Skeletal muscle tissue (tissue), 3 donors: ENCODE measurements at regions not wholly inside any gene's neighbourhood (a gene's known extent, or its start where the extent isn't known, plus 50 kb on each side); places are given as distances from the start of the nearest gene placed in this dataset.

Source experiments
- H3K27ac ChIP-seq: one replicate; pipeline ENCODE4 v1.7.0; 2013; ENCODE audit warnings: mild to moderate bottlenecking, low read depth, low read length, inconsistent platforms
- H3K27me3 ChIP-seq, 3 donors: one replicate each; pipeline ENCODE4 v1.7.0; 2013; ENCODE audit warnings: low read length in 3 of 3; ENCODE audit not compliant: control insufficient read depth in 3 of 3, insufficient read depth in 3 of 3
- H3K36me3 ChIP-seq, 3 donors: one replicate each; pipeline ENCODE4 v1.7.0; 2013; ENCODE audit warnings: low read length in 3 of 3; ENCODE audit not compliant: control insufficient read depth in 3 of 3, insufficient read depth in 3 of 3
- H3K4me1 ChIP-seq, 3 donors: one replicate each; pipeline ENCODE4 v1.7.0; 2013; ENCODE audit warnings: low read length in 3 of 3, mild to moderate bottlenecking in 3 of 3; ENCODE audit not compliant: control insufficient read depth in 3 of 3, insufficient read depth in 3 of 3
- H3K4me3 ChIP-seq, 3 donors: one replicate each; pipeline ENCODE4 v1.7.0; 2013; ENCODE audit warnings: low read length in 3 of 3
- H3K9ac ChIP-seq, 3 donors: one replicate each; pipeline ENCODE4 v1.7.0; 2013; ENCODE audit warnings: low read length in 3 of 3, mild to moderate bottlenecking in 3 of 3, moderate library complexity in 2 of 3, low read depth in 1 of 3
- H3K9me3 ChIP-seq, 3 donors: one replicate each; pipeline ENCODE4 v1.7.0; 2013; ENCODE audit warnings: low read length in 3 of 3; ENCODE audit not compliant: control insufficient read depth in 3 of 3
- donor health status: Osteomylitis.

DNA sequence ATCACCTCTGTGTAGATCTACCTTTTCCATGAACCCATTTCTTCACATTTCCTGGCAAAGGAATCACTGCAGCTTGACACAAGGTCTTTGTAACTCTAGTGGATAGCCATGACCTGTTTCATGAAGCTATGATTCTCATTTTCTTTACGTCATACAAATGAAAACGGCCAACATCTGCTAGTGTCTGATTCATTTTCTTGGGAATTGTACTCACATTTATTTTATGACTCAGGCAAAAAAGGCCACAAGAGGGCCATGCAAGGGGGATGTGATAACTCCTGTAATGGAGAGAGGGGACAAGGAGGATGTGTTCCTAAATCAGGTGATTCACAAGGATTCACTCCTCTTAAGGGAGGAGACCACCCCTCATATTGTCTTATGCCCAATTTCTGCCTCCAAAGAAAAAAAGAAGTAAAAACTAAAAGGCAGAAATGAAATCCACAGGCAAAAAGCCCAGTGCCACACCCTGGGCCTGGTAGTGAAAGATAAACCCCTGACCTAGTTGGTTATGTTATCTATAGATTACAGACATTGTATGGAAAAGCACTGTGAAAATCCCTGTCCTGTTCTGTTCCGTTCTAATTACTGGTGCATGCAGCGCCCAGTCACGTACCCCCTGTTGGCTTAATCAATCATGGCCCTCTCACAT lies 249.9 kb downstream of the IPMK start:
- H3K36me3 ChIP-seq, result no peaks in the 10 kb centered on the region
- no peaks in the 10 kb centered on the region for H3K9me3 ChIP-seq
- no peak overlapping the region for H3K27ac ChIP-seq
- no peaks in the 10 kb centered on the region for H3K4me1 ChIP-seq
- H3K27me3 ChIP-seq, result no peaks in the 10 kb centered on the region
- H3K9ac ChIP-seq, result no peak overlapping the region
- H3K4me3 ChIP-seq, result no peak overlapping the region

DNA sequence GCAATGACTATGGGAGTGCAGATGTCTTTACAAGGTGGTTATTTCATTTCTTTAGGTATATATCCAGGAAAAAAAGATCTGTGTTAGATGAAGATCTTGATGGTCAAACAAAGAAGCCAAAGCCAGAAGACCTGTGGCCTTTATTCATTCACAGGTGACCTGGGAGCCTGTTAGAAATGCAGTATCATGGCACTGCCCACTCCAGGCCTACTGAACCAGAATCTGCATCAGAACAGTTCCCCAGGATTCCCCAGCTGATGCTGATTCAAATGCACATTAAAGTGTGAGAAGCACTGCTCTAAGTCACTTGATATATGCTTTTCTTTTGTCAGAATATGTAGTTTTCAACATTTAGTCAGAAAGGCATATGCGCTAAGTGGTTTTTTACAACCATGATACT lies 251.1 kb downstream of the IPMK start:
- H3K4me3 ChIP-seq, result no peak overlapping the region
- H3K9me3 ChIP-seq, result no peaks in the 10 kb centered on the region
- no peak overlapping the region for H3K27ac ChIP-seq

DNA sequence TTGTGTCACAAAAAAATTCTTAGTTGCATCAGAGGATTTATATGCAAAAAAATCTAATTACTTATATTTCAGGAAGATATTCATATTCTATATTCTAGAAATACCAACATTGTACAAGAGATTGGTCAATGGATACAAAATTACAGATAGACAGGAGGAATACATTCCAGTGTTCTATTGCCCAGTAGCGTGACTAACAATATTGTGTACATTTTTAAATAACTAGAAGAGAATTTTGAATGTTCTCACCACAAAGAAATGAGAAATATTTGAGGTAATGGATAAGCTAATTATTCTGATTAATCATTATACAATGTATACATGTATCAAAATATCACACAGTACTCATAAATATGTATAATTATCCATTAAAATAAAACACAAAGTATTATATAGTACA lies 253.3 kb downstream of the IPMK start:
- Histone ChIP-seq H3K4me3 (no peak overlapping the region), H3K27ac (no peak overlapping the region), H3K27me3 (no peaks in the 10 kb centered on the region), H3K9me3 (no peaks in the 10 kb centered on the region), H3K36me3 (no peaks in the 10 kb centered on the region), H3K9ac (no peak overlapping the region), H3K4me1 (no peaks in the 10 kb centered on the region)

More for the DNA sequence above, 251.1 kb downstream of the IPMK start:
- Histone ChIP-seq H3K9ac (no peak overlapping the region), H3K4me1 (no peaks in the 10 kb centered on the region), H3K27me3 (no peaks in the 10 kb centered on the region), H3K36me3 (no peaks in the 10 kb centered on the region)

DNA sequence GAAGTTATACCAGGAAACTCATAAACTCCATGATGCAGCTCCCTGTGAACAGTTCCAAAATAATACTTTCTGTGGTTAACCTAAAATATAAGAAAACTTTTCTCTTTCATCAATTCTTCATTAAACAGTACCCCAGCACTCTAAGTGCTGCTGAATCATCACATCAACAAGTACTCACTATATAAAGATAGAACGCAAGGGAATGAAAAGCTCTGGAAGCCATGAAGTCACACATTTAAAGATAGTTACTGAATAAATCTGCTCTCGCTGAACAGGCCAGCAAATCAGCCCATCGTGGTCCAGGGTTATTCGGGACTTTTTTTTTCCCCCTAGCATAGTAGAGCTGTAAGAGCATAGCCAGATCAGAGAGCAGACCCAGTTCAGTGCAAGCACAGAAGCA lies 254.3 kb downstream of the IPMK start:
- H3K9ac ChIP-seq, result no peak overlapping the region
- no peaks in the 10 kb centered on the region for H3K36me3 ChIP-seq
- no peaks in the 10 kb centered on the region for H3K4me1 ChIP-seq
- no peaks in the 10 kb centered on the region for H3K27me3 ChIP-seq
- no peak overlapping the region for H3K27ac ChIP-seq
- H3K9me3 ChIP-seq, result no peaks in the 10 kb centered on the region
- no peak overlapping the region for H3K4me3 ChIP-seq

DNA sequence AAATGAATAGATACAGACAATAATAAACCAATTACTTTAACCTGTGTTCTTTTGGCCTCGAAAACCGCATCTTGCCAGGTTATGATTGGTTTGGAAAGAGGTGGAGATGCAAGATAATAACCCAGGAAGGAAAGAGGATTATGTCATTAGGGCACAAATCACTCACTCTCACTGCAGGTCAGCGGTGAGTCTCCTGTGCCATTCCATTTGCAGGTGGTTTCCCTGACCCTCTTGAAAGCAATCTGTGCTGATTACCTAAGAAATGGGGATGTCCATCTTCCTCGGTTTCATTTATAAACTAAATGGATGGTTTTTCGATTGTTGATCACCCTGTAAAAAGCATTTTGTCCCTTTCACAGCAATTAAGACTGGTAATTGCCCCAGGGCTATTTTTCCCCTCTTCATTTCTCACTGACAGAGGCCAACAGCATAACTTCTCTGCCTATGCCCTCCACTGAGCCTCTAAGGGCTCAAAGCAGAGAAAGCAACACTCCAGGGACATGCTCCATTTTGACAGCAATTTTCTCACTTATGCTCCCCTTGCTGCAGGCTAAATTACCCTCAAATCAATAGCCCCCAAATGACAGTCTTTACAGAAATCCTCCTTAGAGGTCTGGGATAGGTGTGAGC lies 257.5 kb downstream of the IPMK start:
- Histone ChIP-seq H3K36me3 (no peaks in the 10 kb centered on the region), H3K9me3 (no peaks in the 10 kb centered on the region), H3K9ac (no peak overlapping the region), H3K4me3 (no peak overlapping the region), H3K27me3 (no peaks in the 10 kb centered on the region), H3K27ac (no peak overlapping the region), H3K4me1 (no peaks in the 10 kb centered on the region)

- H3K9ac ChIP-seq, result no peak overlapping the region
- no peaks in the 10 kb centered on the region for H3K27me3 ChIP-seq
- no peaks in the 10 kb centered on the region for H3K9me3 ChIP-seq
- H3K4me3 ChIP-seq, result no peak overlapping the region
- no peaks in the 10 kb centered on the region for H3K36me3 ChIP-seq
- no peak overlapping the region for H3K27ac ChIP-seq
- H3K4me1 ChIP-seq, result no peaks in the 10 kb centered on the region
These were observed 263.7 kb downstream of the IPMK start for GRCh38 chr10:58003945-58004344.

- Histone ChIP-seq H3K9ac (no peak overlapping the region), H3K27me3 (no peaks in the 10 kb centered on the region), H3K4me3 (no peak overlapping the region), H3K36me3 (no peaks in the 10 kb centered on the region), H3K27ac (no peak overlapping the region), H3K4me1 (no peaks in the 10 kb centered on the region), H3K9me3 (no peaks in the 10 kb centered on the region)
These were observed 266.5 kb downstream of the IPMK start for GRCh38 chr10:58001159-58001558.

DNA sequence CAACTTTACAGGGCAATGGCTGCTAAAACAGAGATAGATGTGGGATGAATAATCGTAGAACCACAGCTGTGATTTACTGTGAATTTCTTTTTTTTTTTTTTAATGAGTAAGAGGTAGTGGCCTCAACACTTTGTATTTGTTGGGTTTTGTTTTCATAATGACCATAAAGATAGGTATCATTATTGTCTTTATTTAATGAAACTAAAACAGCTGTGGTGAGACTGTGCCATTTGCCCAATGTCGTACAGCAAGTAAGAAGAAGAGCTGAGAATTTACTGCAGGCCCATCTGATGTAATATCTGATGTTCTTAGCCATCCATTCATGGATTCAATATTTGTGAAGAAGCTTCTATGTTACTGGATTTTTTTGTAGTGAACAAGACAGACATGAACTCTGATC lies 271.2 kb downstream of the IPMK start:
- Histone ChIP-seq H3K9me3 (no peaks in the 10 kb centered on the region), H3K4me3 (no peak overlapping the region), H3K36me3 (no peaks in the 10 kb centered on the region), H3K9ac (no peak overlapping the region), H3K4me1 (no peaks in the 10 kb centered on the region), H3K27me3 (no peaks in the 10 kb centered on the region), H3K27ac (no peak overlapping the region)

DNA sequence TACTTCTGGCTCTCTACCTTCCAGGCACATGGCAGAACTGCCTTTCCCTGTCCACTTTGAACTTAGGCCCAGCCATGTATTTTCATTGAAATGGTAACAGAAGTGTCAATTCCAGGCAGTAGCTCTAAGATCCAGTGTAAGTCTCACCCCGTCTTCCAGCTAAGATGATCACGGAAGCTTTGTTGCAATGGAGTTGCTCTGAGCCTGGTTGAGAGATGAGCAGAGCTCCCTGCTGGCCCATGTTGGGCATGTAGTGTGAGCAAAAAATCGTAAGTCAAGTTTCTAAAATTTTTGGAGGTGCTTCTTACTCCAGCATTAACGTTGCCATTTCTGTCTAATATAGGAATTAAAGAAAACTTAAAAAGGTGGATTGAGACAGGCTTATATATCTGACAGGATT lies 274.4 kb downstream of the IPMK start:
- Histone ChIP-seq H3K36me3 (no peaks in the 10 kb centered on the region), H3K9me3 (no peaks in the 10 kb centered on the region), H3K4me1 (no peaks in the 10 kb centered on the region), H3K27me3 (no peaks in the 10 kb centered on the region), H3K27ac (no peak overlapping the region), H3K4me3 (no peak overlapping the region), H3K9ac (no peak overlapping the region)

GRCh38 chr10:57992321-57993077 lies 275.2 kb downstream of the IPMK start:
- no peaks in the 10 kb centered on the region for H3K4me1 ChIP-seq
- H3K4me3 ChIP-seq, result no peak overlapping the region

More at GRCh38 chr10:57992321-57993077, 275.2 kb downstream of the IPMK start:
- H3K9me3 ChIP-seq, result no peaks in the 10 kb centered on the region
- H3K27me3 ChIP-seq, result no peaks in the 10 kb centered on the region
- H3K27ac ChIP-seq, result no peak overlapping the region
- no peak overlapping the region for H3K9ac ChIP-seq
- H3K36me3 ChIP-seq, result no peaks in the 10 kb centered on the region
